Transverse colon (tissue), 4 donors: ENCODE measurements at regions not wholly inside any gene's neighbourhood (a gene's known extent, or its start where the extent isn't known, plus 50 kb on each side); places are given as distances from the start of the nearest gene placed in this dataset.
"Not testable (repeated sequence)": the region's sequence is repeated elsewhere in the genome, so short reads cannot be mapped to it uniquely, and the experiment has no call there.

ENCODE experiments used
- DNase-seq: peaks from one replicate; pipeline ENCODE4 v3.0.0-alpha.2; 2019
- H3K27ac ChIP-seq, 4 donors: fragments of 200-600 bp; sonication (generic); 2 replicates each; pipeline ENCODE4 v1.5.1; 2016 to 2018; ENCODE audit warnings: inconsistent platforms in 4 of 4
- H3K27me3 ChIP-seq: fragments of 200-600 bp; sonication (generic); 2 replicates; pipeline ENCODE4 v1.5.1; 2017; ENCODE audit warnings: inconsistent platforms
- H3K36me3 ChIP-seq, 4 donors: fragments of 200-600 bp; sonication (generic); 2 replicates each; pipeline ENCODE4 v1.5.1; 2017 to 2019; ENCODE audit warnings: inconsistent platforms in 4 of 4
- H3K4me1 ChIP-seq, 4 donors: fragments of 200-600 bp; sonication (generic); 2 replicates each; pipeline ENCODE4 v1.5.1; 2017 to 2020; ENCODE audit warnings: inconsistent platforms in 4 of 4
- H3K4me3 ChIP-seq, 4 donors: fragments of 200-600 bp; sonication (generic); 1 replicate in 1 of 4; 2 replicates in 3 of 4; pipeline versions ENCODE4 v1.5.1 to v1.6.1; 2017 to 2019; ENCODE audit warnings: inconsistent platforms in 4 of 4
- H3K9me3 ChIP-seq, 2 donors: fragments of 200-600 bp; sonication (generic); 2 replicates each; pipeline ENCODE4 v1.5.1; 2017 to 2019; ENCODE audit warnings: inconsistent platforms in 2 of 2
- CTCF ChIP-seq, 5 experiments: fragments of 200-600 bp in 3 of 5; fragments of 450-650 bp in 2 of 5; sonication (generic) in 3 of 5; IDR thresholded peaks; 1 replicate in 2 of 5; 2 replicates in 3 of 5; pipeline ENCODE4 v1.5.1; 2016 to 2017; ENCODE audit warnings: antibody characterized with exemption in 5 of 5, inconsistent platforms in 3 of 5, mild to moderate bottlenecking in 2 of 5, moderate library complexity in 1 of 5
- EP300 ChIP-seq: sonication (generic); formaldehyde crosslinking; IDR thresholded peaks from one replicate; pipeline ENCODE4 v1.6.1; 2017; ENCODE audit warnings: antibody characterized with exemption, low read depth
- POLR2A ChIP-seq: fragments of 450-650 bp; IDR thresholded peaks from one replicate; pipeline ENCODE4 v1.6.1; 2016; ENCODE audit warnings: antibody characterized with exemption, mild to moderate bottlenecking, moderate library complexity
- POLR2AphosphoS5 ChIP-seq, 3 donors: sonication (generic); formaldehyde crosslinking; IDR thresholded peaks; one replicate each; pipeline ENCODE4 v1.6.1; 2016; ENCODE audit warnings: antibody characterized with exemption in 3 of 3
- WGBS, 2 donors: methylation state at CpG; one replicate each; pipeline ENCODE4 v1.1.5; 2018; ENCODE audit warnings: low coverage in 1 of 2; 5-methylcytosine and 5-hydroxymethylcytosine counted together
- in situ Hi-C, 4 donors: fragments of 200-750 bp; cut with MboI; loops; one replicate each; pipeline versions ENCODE4 v1.15.0 to v1.15.1; 2017; ENCODE audit warnings: low sequenced_read_pairs in 3 of 4, low pct_ligation_motif_present in 1 of 4, low pct_unique_long_range_greater_than_20kb in 1 of 4
- intact Hi-C: fragments of 100-400 bp; cut with DNase I; formaldehyde crosslinking; loops from one replicate; pipeline ENCODE4 v1.15.1; 2023; ENCODE audit warnings: low total_unique reads

- intact Hi-C loops (no loop called here), in situ Hi-C loops (loop anchor here in 1 of 4 donors (25.0 kb wide), 1 partner anchor 104 kb away; no protein-coding TSS in a partner anchor)
- H3K27me3 ChIP-seq: no peaks in the 10 kb centered on the region
- no peak overlapping the region for H3K27ac ChIP-seq
- no peak for DNase-seq
- no peak overlapping the region for H3K4me3 ChIP-seq
- H3K9me3 ChIP-seq: peaks cover 1 to 2% of the 10 kb centered on the region in 2 donors
- no peak for TF ChIP-seq CTCF (IDR thresholded peaks at IDR 0.05)
- TF ChIP-seq EP300: no peak
- no peak for TF ChIP-seq POLR2AphosphoS5 (IDR thresholded peaks at IDR 0.05)
- no peak for TF ChIP-seq POLR2A
- H3K4me1 ChIP-seq: no peaks in the 10 kb centered on the region
- no peaks in the 10 kb centered on the region for H3K36me3 ChIP-seq
These were observed 113.4 kb upstream of the DNAH14 start for GRCh38 chr1:224816062-224816461.

GRCh38 chr1:224817382-224817781, 112.1 kb upstream of the DNAH14 start:
- intact Hi-C loops (no loop called here), in situ Hi-C loops (loop anchor here in 1 of 4 donors (25.0 kb wide), 1 partner anchor 105 kb away; no protein-coding TSS in a partner anchor)
- H3K4me3 ChIP-seq: no peak overlapping the region
- TF ChIP-seq POLR2AphosphoS5 (IDR thresholded peaks at IDR 0.05) (no peak), EP300 (no peak)
- no peaks in the 10 kb centered on the region for H3K4me1 ChIP-seq
- no peaks in the 10 kb centered on the region for H3K36me3 ChIP-seq
- WGBS, 2 donors: 35 to 72% methylated on average over 3 of the region's 3 CpGs
- H3K9me3 ChIP-seq: peaks cover 5 to 7% of the 10 kb centered on the region in 2 donors
- H3K27me3 ChIP-seq: no peaks in the 10 kb centered on the region
- DNase-seq: no peak
- no peak overlapping the region for H3K27ac ChIP-seq

- no peaks in the 10 kb centered on the region for H3K36me3 ChIP-seq
- intact Hi-C loops: no loop called here
- H3K4me1 ChIP-seq: no peaks in the 10 kb centered on the region
- H3K9me3 ChIP-seq: peaks cover 5 to 7% of the 10 kb centered on the region in 2 donors
- 58 to 72% methylated on average over 3 of the region's 3 CpGs for WGBS, 2 donors
- in situ Hi-C loops: loop anchor here in 1 of 4 donors (25.0 kb wide), 1 partner anchor 108 kb away; no protein-coding TSS in a partner anchor
- H3K27ac ChIP-seq: no peak overlapping the region
- DNase-seq: no peak
- H3K27me3 ChIP-seq: no peaks in the 10 kb centered on the region
- no peak overlapping the region for H3K4me3 ChIP-seq
- TF ChIP-seq POLR2AphosphoS5 (IDR thresholded peaks at IDR 0.05): no peak
- TF ChIP-seq POLR2A: no peak
- no peak for TF ChIP-seq EP300
- TF ChIP-seq CTCF (IDR thresholded peaks at IDR 0.05): no peak
These were observed 109.6 kb upstream of the DNAH14 start for GRCh38 chr1:224819861-224820260.

- Histone ChIP-seq H3K9me3 (peaks cover 5 to 7% of the 10 kb centered on the region in 2 donors), H3K27ac (no peak overlapping the region), H3K4me3 (no peak overlapping the region), H3K4me1 (no peaks in the 10 kb centered on the region), H3K36me3 (no peaks in the 10 kb centered on the region), H3K27me3 (no peaks in the 10 kb centered on the region)
- no peak for DNase-seq
- in situ Hi-C loops (loop anchor here in 1 of 4 donors (25.0 kb wide), 1 partner anchor 108 kb away; no protein-coding TSS in a partner anchor), intact Hi-C loops (no loop called here)
- WGBS, 2 donors: 63 to 69% methylated on average over 2 to 3 of the region's 3 CpGs
- no peak for TF ChIP-seq POLR2A
- no peak for TF ChIP-seq POLR2AphosphoS5 (IDR thresholded peaks at IDR 0.05)
- TF ChIP-seq EP300: no peak
- no peak for TF ChIP-seq CTCF (IDR thresholded peaks at IDR 0.05)
These were observed 109.1 kb upstream of the DNAH14 start for GRCh38 chr1:224820341-224820740.

GRCh38 chr1:224821751-224822150, 107.7 kb upstream of the DNAH14 start:
- intact Hi-C loops: not testable (repeated sequence)
- in situ Hi-C loops: loop anchor here in 1 of 4 donors (25.0 kb wide), 1 partner anchor 109 kb away; no protein-coding TSS in a partner anchor

More at GRCh38 chr1:224821751-224822150, 107.7 kb upstream of the DNAH14 start:
- WGBS, 2 donors: 72 to 91% methylated on average over 2 to 8 of the region's 8 CpGs
- DNase-seq, H3K4me3 ChIP-seq, H3K27ac ChIP-seq, H3K27me3 ChIP-seq, H3K36me3 ChIP-seq, H3K4me1 ChIP-seq: not testable (repeated sequence)
- peaks cover 5 to 13% of the 10 kb centered on the region in 2 donors for H3K9me3 ChIP-seq
